HepG2 (cell line): ENCODE measurements at regions not wholly inside any gene's neighbourhood (a gene's known extent, or its start where the extent isn't known, plus 50 kb on each side); places are given as distances from the start of the nearest gene placed in this dataset.

Source experiments
- ATAC-seq: fragments of 200-7000 bp; cut with Tn5 transposase; 3 replicates; pipeline ENCODE4 v1.9.1; 2020; ENCODE audit warnings: mild to moderate bottlenecking, moderate library complexity
- BruUV-seq: library from RNA; stranded (reverse); fragments of 400-500 nt; replicated peaks from 2 replicates; lab custom pipeline; 2021; lab: Mats Ljungman, UMichigan
- CTCF ChIA-PET: fragments of 300-600 bp; formaldehyde crosslinking; extraction: SDS; loops from one replicate; lab custom pipeline; 2021; ENCODE audit warnings: low total read pairs, inconsistent platforms, low intra/inter-chr PET ratio; lab: Yijun Ruan, JAX
- POLR2A ChIA-PET: fragments of 350-600 bp; sonication (Branson Sonifier 250); formaldehyde crosslinking; loops from one replicate; lab custom pipeline; 2020; ENCODE audit warnings: antibody characterized with exemption, inconsistent platforms; lab: Yijun Ruan, JAX
- DNase-seq: peaks from one replicate; pipeline ENCODE4 v3.0.0-alpha.2; 2015; ENCODE audit warnings: low spot score
- FAIRE-seq: peaks from 3 replicates; lab custom pipeline; 2011; peaks lifted over from hg19 to GRCh38; lab: Jason Lieb, UNC
- H2AFZ ChIP-seq: one replicate; pipeline ENCODE4 v1.6.1; 2011; ENCODE audit warnings: low read length, inconsistent platforms
- H3K27ac ChIP-seq: fragments of 300-600 bp; 3 replicates; pipeline ENCODE4 v1.8.0; 2011; ENCODE audit warnings: mixed run types, mild to moderate bottlenecking, mixed read lengths, low read length, inconsistent platforms; ENCODE audit not compliant: insufficient read depth; ENCODE audit errors: extremely low read length
- H3K27me3 ChIP-seq, 2 experiments: fragments of 200-600 bp in 1 of 2; 2 replicates in 1 of 2; 3 replicates in 1 of 2; pipeline versions ENCODE4 v1.6.0 to v1.8.0; 2011; ENCODE audit warnings: low read length in 2 of 2, mild to moderate bottlenecking in 2 of 2, moderate library complexity in 2 of 2, inconsistent platforms in 1 of 2; ENCODE audit not compliant: insufficient read depth in 2 of 2, control insufficient read depth in 1 of 2
- H3K36me3 ChIP-seq, 2 experiments: fragments of 200-600 bp in 1 of 2; replicated peaks in 1 of 2; 2 replicates in 1 of 2; 3 replicates in 1 of 2; pipeline versions ENCODE4 v1.5.1 to v1.8.0; 2011; ENCODE audit warnings: low read length in 2 of 2, inconsistent platforms in 1 of 2; ENCODE audit not compliant: insufficient read depth in 2 of 2, control insufficient read depth in 1 of 2
- H3K4me1 ChIP-seq: 2 replicates; pipeline ENCODE4 v1.5.1; 2012; ENCODE audit warnings: low read length, inconsistent platforms; ENCODE audit not compliant: insufficient read depth
- H3K4me2 ChIP-seq: 2 replicates; pipeline ENCODE4 v1.6.0; 2011; ENCODE audit warnings: low read depth, low read length, inconsistent platforms
- H3K4me3 ChIP-seq, 3 experiments: fragments of 200-600 bp in 1 of 3; sonication (generic), shearing (Covaris generic) in 1 of 3; replicated peaks in 1 of 3; 2 replicates each; pipeline ENCODE4 v1.5.1; 2011 to 2016; ENCODE audit warnings: low read length in 3 of 3, inconsistent platforms in 2 of 3, low read depth in 2 of 3, mild to moderate bottlenecking in 2 of 3, control low read depth in 1 of 3, mixed read lengths in 1 of 3; ENCODE audit not compliant: insufficient read depth in 1 of 3
- H3K79me2 ChIP-seq: one replicate; pipeline ENCODE4 v1.6.1; 2011; ENCODE audit warnings: low read length, inconsistent platforms; ENCODE audit not compliant: insufficient read depth
- H3K9ac ChIP-seq: 2 replicates; pipeline ENCODE4 v1.6.0; 2011; ENCODE audit warnings: mild to moderate bottlenecking, low read depth, low read length, inconsistent platforms; ENCODE audit not compliant: insufficient read depth
- H3K9me3 ChIP-seq: 2 replicates; pipeline ENCODE4 v1.5.1; 2012; ENCODE audit warnings: mild to moderate bottlenecking, low read length
- H4K20me1 ChIP-seq: 2 replicates; pipeline ENCODE4 v1.6.0; 2011; ENCODE audit warnings: inconsistent platforms, mild to moderate bottlenecking, low read length, moderate library complexity; ENCODE audit not compliant: insufficient read depth
- ATF6 ChIP-seq: sonication (generic); formaldehyde crosslinking; conservative IDR thresholded peaks from 2 replicates; pipeline ENCODE4 v1.4.0; 2020; ENCODE audit warnings: missing genetic modification reagents
- SMARCE1 ChIP-seq: fragments of 450-650 bp; IDR thresholded peaks from 2 replicates; pipeline ENCODE4 v1.6.1; 2017; ENCODE audit warnings: borderline replicate concordance
- ZNF557 ChIP-seq: sonication (generic); formaldehyde crosslinking; IDR thresholded peaks from 2 replicates; pipeline ENCODE4 v1.4.0; 2020; ENCODE audit warnings: missing genetic modification reagents
- ZNF687 ChIP-seq: sonication (generic); formaldehyde crosslinking; IDR thresholded peaks from 2 replicates; pipeline ENCODE4 v1.5.1; 2020; ENCODE audit warnings: mild to moderate bottlenecking, missing genetic modification reagents, moderate library complexity
- ZNF777 ChIP-seq: sonication (generic); formaldehyde crosslinking; IDR thresholded peaks from 2 replicates; pipeline ENCODE4 v1.4.0; 2020; ENCODE audit warnings: missing genetic modification reagents
- whole genome bisulfite sequencing: methylation state at CpG from one replicate; pipeline ENCODE4 v1.1.6; 2017; ENCODE audit warnings: low lambda C conversion rate; 5-methylcytosine and 5-hydroxymethylcytosine counted together
- in situ Hi-C: cut with HindIII; loops from 2 replicates; pipeline ENCODE4 v1.10.0; 2017; ENCODE audit warnings: low pct_unique_long_range_greater_than_20kb; ENCODE audit not compliant: extremely low pct_ligation_motif_present
- intact Hi-C: fragments of 100-400 bp; cut with micrococcal nuclease; formaldehyde crosslinking; loops from one replicate; pipeline ENCODE4 v1.10.0; 2022; ENCODE audit not compliant: unreplicated experiment

GRCh38 chr1:96934282-96934681, 212.7 kb downstream of the PTBP2 start:
- intact Hi-C loops = no loop called here
- no peaks in the 10 kb centered on the region for H3K9me3 ChIP-seq
- DNase-seq = no peak
- no peak overlapping the region for H3K4me2 ChIP-seq
- H4K20me1 ChIP-seq = no peaks in the 10 kb centered on the region
- ChIA-PET CTCF (no interaction called here), POLR2A (no interaction called here)
- BruUV-seq = no TSS peak
- TF ChIP-seq ZNF687 (CRISPR knock-in tag) (no peak), ZNF777 (no peak), ATF6 (CRISPR knock-in tag) (no peak), ZNF557 (CRISPR knock-in tag) (no peak), SMARCE1 (no peak)
- no peaks in the 10 kb centered on the region for H3K27me3 ChIP-seq
- H3K36me3 ChIP-seq = no peaks in the 10 kb centered on the region
- H3K27ac ChIP-seq = no peak overlapping the region
- FAIRE-seq = no peak
- H3K4me3 ChIP-seq = no peak overlapping the region
- H3K9ac ChIP-seq = no peak overlapping the region
- H3K79me2 ChIP-seq = no peaks in the 10 kb centered on the region
- 1% methylated on average over 3 of the region's 3 CpGs for WGBS
- no peak overlapping the region for H2AFZ ChIP-seq
- in situ Hi-C loops = no loop called here
- no peak for ATAC-seq
- H3K4me1 ChIP-seq = no peaks in the 10 kb centered on the region
